ENCODE measurements at regions not wholly inside any gene's neighbourhood (a gene's known extent, or its start where the extent isn't known, plus 50 kb on each side); places are given as distances from the start of the nearest gene placed in this dataset.

DNA sequence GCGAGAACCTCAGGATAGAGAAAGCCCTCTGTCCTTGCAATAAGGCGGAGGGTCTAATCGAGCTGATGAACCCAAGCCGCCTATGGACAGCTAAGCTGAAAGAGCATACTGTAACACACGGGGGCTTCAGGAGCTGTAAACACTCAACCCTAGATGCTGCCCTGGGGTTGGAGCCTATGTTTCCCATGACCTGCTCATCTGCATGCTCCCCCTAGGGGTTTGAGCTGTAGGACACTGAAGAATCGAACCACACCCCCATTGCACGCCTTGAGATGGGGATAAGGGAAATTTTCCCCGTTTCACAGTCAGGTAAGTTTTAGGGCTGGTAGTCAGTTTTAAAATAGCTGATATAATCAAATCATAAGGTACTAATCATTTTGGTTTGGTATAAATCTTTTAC, 675.6 kb upstream of the CDH8 start:
- Histone ChIP-seq H3K27me3 (ENCODE audit: control insufficient read depth, insufficient read depth, low read length) (no peaks in the 10 kb centered on the region), H3K4me3 (ENCODE audit: low read length) (no peak overlapping the region), H3K27ac (ENCODE audit: low read length) (no peak overlapping the region), H3K36me3 (ENCODE audit: control insufficient read depth, insufficient read depth, low read length) (no peaks in the 10 kb centered on the region), H3K4me1 (ENCODE audit: control insufficient read depth, insufficient read depth, low read length) (no peaks in the 10 kb centered on the region), H3K9me3 (ENCODE audit: control insufficient read depth, insufficient read depth, low read length) (no peaks in the 10 kb centered on the region)
- WGBS (ENCODE audit: insufficient coverage): 93% methylated on average over 7 of the region's 8 CpGs
- Mint-ChIP-seq H3K4me3 (no peak overlapping the region), H3K36me3 (peaks cover 6% of the 10 kb centered on the region), H3K4me1 (no peaks in the 10 kb centered on the region), H3K27ac (no peak overlapping the region), H3K27me3 (ENCODE audit: low read depth in 2 of 2) (no peaks in the 10 kb centered on the region), H3K9me3 (peaks cover 17 to 27% of the 10 kb centered on the region in 2 donors)
- TF ChIP-seq, protein P1, sequence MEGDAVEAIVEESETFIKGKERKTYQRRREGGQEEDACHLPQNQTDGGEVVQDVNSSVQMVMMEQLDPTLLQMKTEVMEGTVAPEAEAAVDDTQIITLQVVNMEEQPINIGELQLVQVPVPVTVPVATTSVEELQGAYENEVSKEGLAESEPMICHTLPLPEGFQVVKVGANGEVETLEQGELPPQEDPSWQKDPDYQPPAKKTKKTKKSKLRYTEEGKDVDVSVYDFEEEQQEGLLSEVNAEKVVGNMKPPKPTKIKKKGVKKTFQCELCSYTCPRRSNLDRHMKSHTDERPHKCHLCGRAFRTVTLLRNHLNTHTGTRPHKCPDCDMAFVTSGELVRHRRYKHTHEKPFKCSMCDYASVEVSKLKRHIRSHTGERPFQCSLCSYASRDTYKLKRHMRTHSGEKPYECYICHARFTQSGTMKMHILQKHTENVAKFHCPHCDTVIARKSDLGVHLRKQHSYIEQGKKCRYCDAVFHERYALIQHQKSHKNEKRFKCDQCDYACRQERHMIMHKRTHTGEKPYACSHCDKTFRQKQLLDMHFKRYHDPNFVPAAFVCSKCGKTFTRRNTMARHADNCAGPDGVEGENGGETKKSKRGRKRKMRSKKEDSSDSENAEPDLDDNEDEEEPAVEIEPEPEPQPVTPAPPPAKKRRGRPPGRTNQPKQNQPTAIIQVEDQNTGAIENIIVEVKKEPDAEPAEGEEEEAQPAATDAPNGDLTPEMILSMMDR (IDR thresholded peaks at IDR 0.05): no peak
- intact Hi-C loops (cut with micrococcal nuclease): no loop called here
- DNase-seq (no peak), ATAC-seq (no peak)

DNA sequence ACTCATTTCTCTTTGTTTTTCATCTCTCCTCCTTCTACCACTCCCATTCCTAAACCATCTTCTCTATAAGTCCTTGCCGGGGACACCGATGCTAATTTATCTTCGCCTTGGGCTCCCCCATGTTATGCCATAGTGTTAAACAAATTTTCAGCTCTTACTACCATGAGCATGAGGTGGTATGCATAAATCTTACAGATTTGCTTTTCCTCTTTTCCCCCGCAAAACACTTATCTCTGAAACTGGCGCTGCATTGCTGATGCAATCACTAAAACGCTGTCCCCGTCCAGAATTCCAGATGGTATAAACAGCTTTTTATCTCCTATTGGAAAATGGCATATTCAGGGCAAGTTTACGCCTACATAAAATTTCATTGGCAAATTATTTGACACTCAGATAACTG, 673.6 kb upstream of the CDH8 start:
- ATAC-seq (no peak), DNase-seq (no peak)
- Histone ChIP-seq H3K4me3 (ENCODE audit: low read length) (no peak overlapping the region), H3K27ac (ENCODE audit: low read length) (no peak overlapping the region), H3K36me3 (ENCODE audit: control insufficient read depth, insufficient read depth, low read length) (no peaks in the 10 kb centered on the region), H3K27me3 (ENCODE audit: control insufficient read depth, insufficient read depth, low read length) (no peaks in the 10 kb centered on the region), H3K9me3 (ENCODE audit: control insufficient read depth, insufficient read depth, low read length) (no peaks in the 10 kb centered on the region), H3K4me1 (ENCODE audit: control insufficient read depth, insufficient read depth, low read length) (no peaks in the 10 kb centered on the region)
- H3K9me3 Mint-ChIP-seq: peaks cover 12 to 21% of the 10 kb centered on the region in 2 donors
- H3K27me3 Mint-ChIP-seq (ENCODE audit: low read depth in 2 of 2): no peaks in the 10 kb centered on the region
- no peaks in the 10 kb centered on the region for H3K36me3 Mint-ChIP-seq
- intact Hi-C loops (cut with micrococcal nuclease): no loop called here
- H3K27ac Mint-ChIP-seq: no peak overlapping the region
- TF ChIP-seq, protein P1 (IDR thresholded peaks at IDR 0.05): no peak
- H3K4me3 Mint-ChIP-seq: no peak overlapping the region
- 60% methylated on average over 8 of the region's 8 CpGs for WGBS (ENCODE audit: insufficient coverage)
- H3K4me1 Mint-ChIP-seq: no peaks in the 10 kb centered on the region

DNA sequence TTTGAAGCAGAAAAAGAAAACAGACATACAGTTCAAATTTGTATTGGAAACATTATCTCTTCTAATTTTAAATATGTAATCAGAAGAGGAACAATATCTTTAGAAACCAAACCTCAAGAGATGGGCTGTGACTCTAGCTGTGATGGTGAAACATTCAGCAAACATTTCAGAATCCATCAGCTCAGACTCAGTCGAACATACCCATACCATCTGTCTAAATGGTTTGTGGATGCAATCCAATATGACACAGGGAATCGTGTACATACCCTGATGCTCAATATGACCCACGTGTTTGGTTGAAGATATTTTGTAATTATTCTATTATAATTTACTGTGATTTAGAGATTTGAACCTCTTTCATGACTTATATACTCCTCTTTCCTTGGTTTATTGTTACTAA, 665.2 kb upstream of the CDH8 start:
- DNase-seq: no peak
- no peak overlapping the region for H3K27ac ChIP-seq (ENCODE audit: low read length)
- Mint-ChIP-seq H3K4me3 (no peak overlapping the region), H3K27ac (no peak overlapping the region), H3K4me1 (no peaks in the 10 kb centered on the region), H3K9me3 (peaks cover 17 to 20% of the 10 kb centered on the region in 2 donors), H3K36me3 (peaks cover 3% of the 10 kb centered on the region), H3K27me3 (ENCODE audit: low read depth in 2 of 2) (no peaks in the 10 kb centered on the region)
- no peak overlapping the region for H3K4me3 ChIP-seq (ENCODE audit: low read length)
- peaks cover 8% of the 10 kb centered on the region for H3K9me3 ChIP-seq (ENCODE audit: control insufficient read depth, insufficient read depth, low read length)
- H3K27me3 ChIP-seq (ENCODE audit: control insufficient read depth, insufficient read depth, low read length): no peaks in the 10 kb centered on the region
- no peak for ATAC-seq
- no peaks in the 10 kb centered on the region for H3K36me3 ChIP-seq (ENCODE audit: control insufficient read depth, insufficient read depth, low read length)
- intact Hi-C loops (cut with micrococcal nuclease): no loop called here
- 86% methylated on average over 1 of the region's 3 CpGs for WGBS (ENCODE audit: insufficient coverage)
- TF ChIP-seq, protein P1 (IDR thresholded peaks at IDR 0.05): no peak
- H3K4me1 ChIP-seq (ENCODE audit: control insufficient read depth, insufficient read depth, low read length): no peaks in the 10 kb centered on the region

DNA sequence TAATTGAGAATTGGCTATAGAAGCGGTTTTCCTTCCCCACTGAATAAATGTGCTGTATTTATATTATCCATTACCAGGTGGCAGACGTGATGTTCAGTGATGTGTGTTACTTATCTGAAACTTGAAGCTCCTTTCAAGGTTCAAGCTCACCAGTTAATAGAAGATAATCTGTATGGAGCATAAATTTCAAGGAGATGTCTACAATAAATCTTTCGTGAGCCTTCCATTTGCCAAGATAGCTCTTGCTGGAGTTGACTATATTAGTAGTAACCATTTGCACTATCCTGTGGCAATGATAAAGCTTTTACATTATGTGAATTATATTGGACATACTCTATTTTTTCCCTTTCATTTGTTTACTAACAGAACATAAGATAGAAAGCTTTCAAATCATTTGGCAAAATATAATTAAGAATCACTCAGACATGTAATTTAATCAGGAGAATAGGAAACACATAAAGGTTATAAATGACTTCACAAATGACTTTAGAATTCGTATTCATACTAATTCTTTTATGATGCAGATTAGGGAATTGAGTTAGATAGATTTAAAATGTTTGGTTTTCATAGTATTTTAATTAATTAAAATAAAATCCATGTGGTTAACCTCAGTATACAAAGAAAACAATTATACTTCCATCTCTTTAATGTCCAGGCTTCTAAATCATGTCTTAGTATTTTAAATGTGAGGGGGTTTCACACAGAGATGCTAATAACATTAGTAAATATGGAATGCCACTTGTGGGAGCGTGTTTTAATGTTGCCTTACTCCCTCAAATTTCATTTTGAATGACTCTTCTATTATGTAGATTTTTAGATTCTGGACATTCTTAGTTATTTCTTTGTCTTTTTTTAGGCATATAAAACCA, 664.4 kb upstream of the CDH8 start:
- intact Hi-C loops (cut with micrococcal nuclease): no loop called here
- no peak overlapping the region for H3K4me3 Mint-ChIP-seq
- TF ChIP-seq, protein P1 (IDR thresholded peaks at IDR 0.05): no peak
- no peak overlapping the region for H3K27ac Mint-ChIP-seq
- no peaks in the 10 kb centered on the region for H3K4me1 ChIP-seq (ENCODE audit: control insufficient read depth, insufficient read depth, low read length)
- no peak overlapping the region for H3K4me3 ChIP-seq (ENCODE audit: low read length)
- H3K9me3 Mint-ChIP-seq: peaks cover 20 to 26% of the 10 kb centered on the region in 2 donors
- no peaks in the 10 kb centered on the region for H3K27me3 Mint-ChIP-seq (ENCODE audit: low read depth in 2 of 2)
- no peaks in the 10 kb centered on the region for H3K4me1 Mint-ChIP-seq
- 80% methylated on average over 2 of the region's 5 CpGs for WGBS (ENCODE audit: insufficient coverage)
- peaks cover 9% of the 10 kb centered on the region for H3K36me3 Mint-ChIP-seq
- peaks cover 8% of the 10 kb centered on the region for H3K9me3 ChIP-seq (ENCODE audit: control insufficient read depth, insufficient read depth, low read length)
- no peaks in the 10 kb centered on the region for H3K27me3 ChIP-seq (ENCODE audit: control insufficient read depth, insufficient read depth, low read length)
- H3K36me3 ChIP-seq (ENCODE audit: control insufficient read depth, insufficient read depth, low read length): no peaks in the 10 kb centered on the region
- ATAC-seq: no peak
- DNase-seq: no peak
- no peak overlapping the region for H3K27ac ChIP-seq (ENCODE audit: low read length)

Measured in natural killer cell (primary cell).